Hepatocyte (in vitro differentiated cells): ENCODE measurements at regions not wholly inside any gene's neighbourhood (a gene's known extent, or its start where the extent isn't known, plus 50 kb on each side); places are given as distances from the start of the nearest gene placed in this dataset.

Source experiments
- DNase-seq: peaks from one replicate; pipeline ENCODE4 v3.0.0-alpha.2; 2016; ENCODE audit warnings: low spot score
- H2AFZ ChIP-seq: fragments of 200-600 bp; sonication (generic); 2 replicates; pipeline ENCODE4 v1.6.0; 2016; ENCODE audit warnings: antibody characterized with exemption, mild to moderate bottlenecking
- H3K27ac ChIP-seq: fragments of 200-600 bp; sonication (generic); 2 replicates; pipeline ENCODE4 v1.5.1; 2016; ENCODE audit warnings: mild to moderate bottlenecking
- H3K27me3 ChIP-seq: fragments of 200-600 bp; sonication (generic); 2 replicates; pipeline ENCODE4 v1.6.1; 2016
- H3K36me3 ChIP-seq: fragments of 200-600 bp; sonication (generic); replicated peaks from 2 replicates; pipeline ENCODE4 v1.5.1; 2016; ENCODE audit warnings: low read depth; ENCODE audit not compliant: insufficient read depth
- H3K4me1 ChIP-seq: fragments of 200-600 bp; sonication (generic); 2 replicates; pipeline ENCODE4 v1.5.1; 2016; ENCODE audit warnings: mild to moderate bottlenecking, moderate library complexity; ENCODE audit not compliant: insufficient read depth
- H3K4me2 ChIP-seq: fragments of 200-600 bp; sonication (generic); 2 replicates; pipeline ENCODE4 v1.6.0; 2016
- H3K4me3 ChIP-seq: fragments of 200-600 bp; sonication (generic); 2 replicates; pipeline ENCODE4 v1.5.1; 2016; ENCODE audit warnings: mild to moderate bottlenecking
- H3K79me2 ChIP-seq: fragments of 200-600 bp; sonication (generic); 2 replicates; pipeline ENCODE4 v1.6.0; 2017; ENCODE audit warnings: mild to moderate bottlenecking
- H3K9me2 ChIP-seq: fragments of 200-600 bp; sonication (generic); replicated peaks from 2 replicates; pipeline ENCODE4 v1.6.0; 2017; ENCODE audit warnings: mild to moderate bottlenecking; ENCODE audit not compliant: insufficient read depth
- H3K9me3 ChIP-seq: fragments of 200-600 bp; sonication (generic); 2 replicates; pipeline ENCODE4 v1.5.1; 2016; ENCODE audit warnings: low read depth, mild to moderate bottlenecking
- H4K20me1 ChIP-seq: fragments of 200-600 bp; sonication (generic); 2 replicates; pipeline ENCODE4 v1.6.0; 2016; ENCODE audit warnings: mild to moderate bottlenecking; ENCODE audit not compliant: insufficient read depth, poor library complexity, severe bottlenecking
- CTCF ChIP-seq: fragments of 200-600 bp; sonication (generic); IDR thresholded peaks from 2 replicates; pipeline ENCODE4 v1.5.1; 2016; ENCODE audit warnings: antibody characterized with exemption, mild to moderate bottlenecking; ENCODE audit not compliant: poor library complexity
- EZH2 ChIP-seq: fragments of 200-600 bp; sonication (generic); IDR thresholded peaks from 2 replicates; pipeline ENCODE4 v1.6.1; 2016; ENCODE audit warnings: antibody characterized with exemption, mild to moderate bottlenecking, borderline replicate concordance
- EZH2phosphoT487 ChIP-seq: fragments of 200-600 bp; sonication (generic); IDR thresholded peaks from one replicate; pipeline ENCODE4 v1.6.1; 2018; ENCODE audit warnings: antibody characterized with exemption, mild to moderate bottlenecking, low read depth, moderate library complexity; ENCODE audit not compliant: unreplicated experiment, severe bottlenecking
- WGBS: methylation state at CpG from one replicate; pipeline ENCODE4 v1.1.6; 2016; ENCODE audit warnings: low lambda C conversion rate; ENCODE audit errors: missing lambda C conversion rate; 5-methylcytosine and 5-hydroxymethylcytosine counted together

GRCh38 chr3:174524203-174524602, 334.9 kb upstream of the NAALADL2 start:
- Histone ChIP-seq H3K9me3 (no peaks in the 10 kb centered on the region), H3K27me3 (no peaks in the 10 kb centered on the region), H3K4me2 (no peak overlapping the region), H2AFZ (no peak overlapping the region), H3K9me2 (no peaks in the 10 kb centered on the region), H4K20me1 (no peaks in the 10 kb centered on the region), H3K4me1 (no peaks in the 10 kb centered on the region), H3K36me3 (no peaks in the 10 kb centered on the region), H3K79me2 (no peaks in the 10 kb centered on the region), H3K4me3 (no peak overlapping the region), H3K27ac (no peak overlapping the region)
- no peak for DNase-seq
- TF ChIP-seq CTCF: no peak
- TF ChIP-seq EZH2phosphoT487: no peak
- TF ChIP-seq EZH2: no peak
- 97% methylated on average over 3 of the region's 3 CpGs for WGBS

GRCh38 chr3:174529298-174529697, 329.8 kb upstream of the NAALADL2 start:
- Histone ChIP-seq H3K36me3 (no peaks in the 10 kb centered on the region), H3K79me2 (no peaks in the 10 kb centered on the region), H3K4me1 (no peaks in the 10 kb centered on the region), H2AFZ (no peak overlapping the region), H3K27me3 (no peaks in the 10 kb centered on the region), H3K9me2 (no peaks in the 10 kb centered on the region), H3K27ac (no peak overlapping the region), H4K20me1 (no peaks in the 10 kb centered on the region), H3K4me3 (no peak overlapping the region), H3K9me3 (no peaks in the 10 kb centered on the region), H3K4me2 (no peak overlapping the region)
- no peak for DNase-seq
- TF ChIP-seq EZH2phosphoT487: no peak
- no peak for TF ChIP-seq EZH2
- no peak for TF ChIP-seq CTCF
- whole genome bisulfite sequencing: 82% methylated on average over 3 of the region's 3 CpGs

- TF ChIP-seq CTCF: no peak
- TF ChIP-seq EZH2: no peak
- no peak overlapping the region for H2AFZ ChIP-seq
- H3K4me1 ChIP-seq: no peaks in the 10 kb centered on the region
- H3K79me2 ChIP-seq: no peaks in the 10 kb centered on the region
- H4K20me1 ChIP-seq: no peaks in the 10 kb centered on the region
- no peaks in the 10 kb centered on the region for H3K36me3 ChIP-seq
- H3K4me2 ChIP-seq: peak overlapping the region; percentile 16
- H3K27me3 ChIP-seq: no peaks in the 10 kb centered on the region
- no peaks in the 10 kb centered on the region for H3K9me2 ChIP-seq
- 52% methylated on average over 5 of the region's 5 CpGs for WGBS
- no peaks in the 10 kb centered on the region for H3K9me3 ChIP-seq
- DNase-seq: no peak
- H3K4me3 ChIP-seq: no peak overlapping the region
- H3K27ac ChIP-seq: no peak overlapping the region
These were observed 327.7 kb upstream of the NAALADL2 start for GRCh38 chr3:174531262-174531982.

- WGBS: 96% methylated on average over 1 of the region's 1 CpG
- H3K27ac ChIP-seq: no peak overlapping the region
- no peaks in the 10 kb centered on the region for H3K27me3 ChIP-seq
- no peak overlapping the region for H3K4me2 ChIP-seq
- no peaks in the 10 kb centered on the region for H3K9me2 ChIP-seq
- no peaks in the 10 kb centered on the region for H3K9me3 ChIP-seq
- no peaks in the 10 kb centered on the region for H3K4me1 ChIP-seq
- no peaks in the 10 kb centered on the region for H3K79me2 ChIP-seq
- no peak overlapping the region for H2AFZ ChIP-seq
- H3K36me3 ChIP-seq: no peaks in the 10 kb centered on the region
- H4K20me1 ChIP-seq: no peaks in the 10 kb centered on the region
- no peak overlapping the region for H3K4me3 ChIP-seq
- DNase-seq: no peak
- TF ChIP-seq EZH2phosphoT487 (no peak), CTCF (no peak), EZH2 (no peak)
These were observed 326.9 kb upstream of the NAALADL2 start for GRCh38 chr3:174532216-174532615.
